GM23338 (cell line): ENCODE measurements at regions not wholly inside any gene's neighbourhood (a gene's known extent, or its start where the extent isn't known, plus 50 kb on each side); places are given as distances from the start of the nearest gene placed in this dataset.

Experiments used
- ATAC-seq: fragments of 200-7000 bp; cut with Tn5 transposase; 3 replicates; pipeline ENCODE4 v1.9.1; 2020
- DNase-seq: peaks from one replicate; pipeline ENCODE4 v3.0.0-alpha.2; 2015; ENCODE audit warnings: low spot score
- H2AFZ ChIP-seq: fragments of 200-600 bp; sonication (generic); 2 replicates; pipeline ENCODE4 v1.8.0; 2016; ENCODE audit warnings: antibody characterized with exemption, mild to moderate bottlenecking, moderate library complexity
- H3F3A ChIP-seq: fragments of 200-600 bp; sonication (generic); replicated peaks from 2 replicates; pipeline ENCODE4 v1.8.0; 2017; ENCODE audit warnings: antibody characterized with exemption, mixed run types, low read depth
- H3K27ac ChIP-seq: fragments of 200-600 bp; sonication (generic); 2 replicates; pipeline ENCODE4 v1.6.1; 2016; ENCODE audit warnings: low read depth
- H3K27me3 ChIP-seq: fragments of 200-600 bp; sonication (generic); 2 replicates; pipeline ENCODE4 v1.8.0; 2016; ENCODE audit warnings: mild to moderate bottlenecking, mixed run types, moderate library complexity; ENCODE audit not compliant: insufficient read depth
- H3K36me3 ChIP-seq: fragments of 200-600 bp; sonication (generic); 2 replicates; pipeline ENCODE4 v1.8.0; 2016; ENCODE audit warnings: mild to moderate bottlenecking; ENCODE audit not compliant: insufficient read depth
- H3K4me1 ChIP-seq: fragments of 200-600 bp; sonication (generic); 2 replicates; pipeline ENCODE4 v1.8.0; 2016; ENCODE audit warnings: mild to moderate bottlenecking, moderate library complexity; ENCODE audit not compliant: insufficient read depth
- H3K4me2 ChIP-seq: fragments of 200-600 bp; sonication (generic); 2 replicates; pipeline ENCODE4 v1.7.1; 2017; ENCODE audit warnings: mixed run types
- H3K4me3 ChIP-seq: fragments of 200-600 bp; sonication (generic); 2 replicates; pipeline ENCODE4 v1.6.1; 2016; ENCODE audit warnings: mixed run types
- H3K79me2 ChIP-seq: fragments of 200-600 bp; sonication (generic); replicated peaks from 2 replicates; pipeline ENCODE4 v1.8.0; 2017; ENCODE audit warnings: mild to moderate bottlenecking; ENCODE audit not compliant: insufficient read depth
- H3K9me2 ChIP-seq: fragments of 200-600 bp; sonication (generic); 2 replicates; pipeline ENCODE4 v1.8.0; 2017; ENCODE audit not compliant: insufficient read depth
- H4K20me1 ChIP-seq: fragments of 200-600 bp; sonication (generic); replicated peaks from 2 replicates; pipeline ENCODE4 v1.8.0; 2017; ENCODE audit warnings: mild to moderate bottlenecking; ENCODE audit not compliant: insufficient read depth
- H3K27ac Mint-ChIP-seq: 2 replicates; pipeline ENCODE4 v1.8.0; 2020; ENCODE audit warnings: inconsistent platforms, mild to moderate bottlenecking, moderate library complexity, mixed read lengths
- H3K27me3 Mint-ChIP-seq: 3 replicates; pipeline ENCODE4 v1.8.0; 2022; ENCODE audit warnings: low read depth, mild to moderate bottlenecking, moderate library complexity, mixed read lengths, inconsistent platforms; ENCODE audit not compliant: insufficient read depth, poor library complexity
- H3K36me3 Mint-ChIP-seq: 3 replicates; pipeline ENCODE4 v1.8.0; 2021; ENCODE audit warnings: low read depth, mild to moderate bottlenecking, inconsistent platforms, moderate library complexity, mixed read lengths
- H3K4me1 Mint-ChIP-seq: 3 replicates; pipeline ENCODE4 v1.8.0; 2020; ENCODE audit warnings: mild to moderate bottlenecking, inconsistent platforms, mixed read lengths
- H3K4me3 Mint-ChIP-seq: 3 replicates; pipeline ENCODE4 v1.8.0; 2021; ENCODE audit warnings: moderate library complexity, mild to moderate bottlenecking, inconsistent platforms, mixed read lengths
- H3K9me3 Mint-ChIP-seq: 3 replicates; pipeline ENCODE4 v1.8.0; 2020; ENCODE audit warnings: moderate library complexity, mild to moderate bottlenecking, inconsistent platforms, mixed read lengths
- CREB1 ChIP-seq: fragments of 250-450 bp; sonication (Bioruptor Pico); IDR thresholded peaks from 2 replicates; pipeline ENCODE4 v1.5.0; 2020; ENCODE audit warnings: low read depth, mild to moderate bottlenecking, moderate library complexity
- CTCF ChIP-seq, 2 experiments: fragments of 200-600 bp in 1 of 2; sonication (generic) in 1 of 2; conservative IDR thresholded peaks; 2 replicates each; pipeline versions ENCODE4 v1.5.1 to v1.6.1; 2016 to 2017; ENCODE audit warnings: antibody characterized with exemption in 2 of 2, low read depth in 2 of 2, mild to moderate bottlenecking in 2 of 2, moderate library complexity in 1 of 2
- EZH2 ChIP-seq: fragments of 200-600 bp; sonication (generic); IDR thresholded peaks from one replicate; pipeline ENCODE4 v1.8.0; 2017; ENCODE audit warnings: antibody characterized with exemption, mild to moderate bottlenecking, low read depth; ENCODE audit not compliant: unreplicated experiment
- JUNB ChIP-seq: IDR thresholded peaks from one replicate; pipeline ENCODE4 v1.6.1; 2016; ENCODE audit warnings: antibody characterized with exemption; ENCODE audit not compliant: unreplicated experiment
- NANOG ChIP-seq: IDR thresholded peaks from 2 replicates; pipeline ENCODE4 v1.6.1; 2016; ENCODE audit warnings: antibody characterized with exemption, borderline replicate concordance
- POLR2AphosphoS5 ChIP-seq: IDR thresholded peaks from 2 replicates; pipeline ENCODE4 v1.6.1; 2016; ENCODE audit warnings: antibody characterized with exemption, low read depth
- ZNF462 ChIP-seq: fragments of 250-450 bp; sonication (Bioruptor Pico); IDR thresholded peaks from 2 replicates; pipeline ENCODE4 v1.5.0; 2020; ENCODE audit warnings: mild to moderate bottlenecking, moderate library complexity

GRCh38 chr11:42138454-42138853, 679.0 kb upstream of the LRRC4C start:
- Histone ChIP-seq H4K20me1 (no peaks in the 10 kb centered on the region), H3K79me2 (no peaks in the 10 kb centered on the region), H3K27ac (no peak overlapping the region), H3K4me1 (no peaks in the 10 kb centered on the region), H3K4me2 (no peak overlapping the region), H3F3A (no peaks in the 10 kb centered on the region), H3K36me3 (no peaks in the 10 kb centered on the region), H3K9me2 (no peaks in the 10 kb centered on the region), H3K4me3 (no peak overlapping the region), H3K27me3 (no peaks in the 10 kb centered on the region), H2AFZ (no peak overlapping the region)
- DNase-seq: no peak
- Mint-ChIP-seq H3K4me3 (no peak overlapping the region), H3K36me3 (peaks cover 6% of the 10 kb centered on the region), H3K27me3 (peaks cover 2% of the 10 kb centered on the region), H3K27ac (no peak overlapping the region), H3K9me3 (peaks cover 58% of the 10 kb centered on the region), H3K4me1 (no peaks in the 10 kb centered on the region)
- TF ChIP-seq EZH2 (no peak), JUNB (no peak), NANOG (no peak), ZNF462 (CRISPR knock-in tag) (no peak), CTCF (conservative IDR thresholded peaks at IDR 0.05; ENCODE audit: low read depth in 2 of 2) (no peak), CREB1 (no peak), POLR2AphosphoS5 (no peak)
- no peak for ATAC-seq
